ENCODE measurements at regions not wholly inside any gene's neighbourhood (a gene's known extent, or its start where the extent isn't known, plus 50 kb on each side); places are given as distances from the start of the nearest gene placed in this dataset.

DNA sequence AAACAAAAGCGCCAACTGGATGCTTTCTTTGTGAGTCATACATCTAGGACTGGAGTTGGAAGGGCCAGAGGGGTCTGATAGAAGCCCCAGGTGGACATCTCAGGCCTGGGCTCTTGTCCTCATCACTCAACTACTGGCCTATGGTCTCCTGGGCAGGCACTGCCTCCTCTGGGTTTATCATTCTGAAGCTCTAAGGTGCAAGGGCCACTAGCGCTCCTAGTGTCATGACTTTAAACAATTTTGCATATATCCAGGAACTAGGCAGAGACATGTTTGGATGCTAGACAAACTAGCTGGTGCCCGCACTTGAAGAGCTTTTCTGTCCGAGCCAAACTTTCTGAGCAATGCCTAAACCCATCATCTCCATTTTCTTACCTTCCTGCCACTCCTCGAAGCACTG is 72.3 kb downstream of the CD164 start:
- Histone ChIP-seq H2AFZ (ENCODE audit: low read length) (no peak overlapping the region), H4K91ac (ENCODE audit: low read depth, low read length, poor library complexity) (no peak overlapping the region), H2BK12ac (ENCODE audit: low read length) (no peak overlapping the region), H3K27me3 (ENCODE audit: control insufficient read depth in 3 of 3, insufficient read depth in 3 of 3, low read depth in 1 of 3, low read length in 3 of 3) (peaks cover 0 to 2% (median 0%) of the 10 kb centered on the region in 3 experiments), H3K4me3 (ENCODE audit: low read length in 2 of 2) (no peak overlapping the region), H2AK5ac (ENCODE audit: low read depth, low read length) (no peak overlapping the region), H3K36me3 (replicated peaks in 1 of 2; ENCODE audit: control insufficient read depth in 2 of 2, insufficient read depth in 2 of 2, low read length in 2 of 2) (no peaks in the 10 kb centered on the region), H3K4me1 (ENCODE audit: control insufficient read depth in 2 of 2, insufficient read depth in 1 of 2, low read depth in 1 of 2, low read length in 2 of 2) (no peaks in the 10 kb centered on the region), H3K4me2 (ENCODE audit: insufficient read depth, low read length, poor library complexity, severe bottlenecking) (no peak overlapping the region), H3K14ac (ENCODE audit: low read length) (no peak overlapping the region), H3K9me3 (replicated peaks in 1 of 2; ENCODE audit: control insufficient read depth in 2 of 2, insufficient read depth in 1 of 2, low read depth in 1 of 2, low read length in 2 of 2) (no peaks in the 10 kb centered on the region), H3K9ac (ENCODE audit: low read depth, low read length, poor library complexity) (no peak overlapping the region), H2BK5ac (ENCODE audit: low read length) (no peak overlapping the region), H3K4ac (ENCODE audit: low read length) (no peak overlapping the region), H2BK15ac (ENCODE audit: low read length) (no peak overlapping the region), H2BK120ac (ENCODE audit: low read depth, low read length) (no peak overlapping the region), H3K23ac (ENCODE audit: low read depth, low read length, poor library complexity) (no peak overlapping the region), H3K27ac (replicated peaks; ENCODE audit: low read length) (no peak overlapping the region), H4K8ac (ENCODE audit: low read depth, low read length) (no peak overlapping the region), H3K79me1 (ENCODE audit: low read depth, low read length) (no peaks in the 10 kb centered on the region), H3K18ac (ENCODE audit: low read length) (no peak overlapping the region)
- no peak for DNase-seq (ENCODE audit: low spot score)
- WGBS, 2 donors (ENCODE audit: extremely low coverage in 2 of 2, insufficient read length in 2 of 2, insufficient replicate concordance in 1 of 2), result no CpG with 5 or more reads among the region's 5 CpGs

DNA sequence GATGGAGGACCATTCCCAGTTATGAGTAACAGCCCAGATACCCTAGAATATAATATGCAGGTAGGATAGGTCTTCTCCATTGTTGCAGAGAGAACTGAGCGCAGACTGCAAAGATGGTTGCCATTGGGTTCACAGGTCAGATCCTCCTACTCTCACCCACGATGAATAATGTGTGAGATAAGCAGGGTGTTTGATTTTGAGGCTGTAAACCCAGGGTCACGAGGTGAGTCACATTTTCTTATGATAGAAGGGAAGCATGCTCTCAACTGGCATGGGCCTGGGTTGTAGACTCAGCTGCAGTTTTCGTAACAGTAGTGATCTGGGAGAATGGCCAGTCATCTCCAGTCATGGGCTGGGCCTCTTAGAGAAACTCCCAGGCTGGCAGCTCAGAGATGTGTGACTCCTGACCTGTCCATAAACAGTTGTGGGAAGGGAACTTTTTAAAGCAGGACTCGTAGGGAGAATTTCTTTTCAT is 74.2 kb downstream of the CD164 start:
- H3K79me1 ChIP-seq (ENCODE audit: low read depth, low read length), result no peaks in the 10 kb centered on the region
- H3K4ac ChIP-seq (ENCODE audit: low read length), result no peak overlapping the region
- no peak overlapping the region for H2BK5ac ChIP-seq (ENCODE audit: low read length)
- H4K91ac ChIP-seq (ENCODE audit: low read depth, low read length, poor library complexity), result no peak overlapping the region
- no peak overlapping the region for H3K23ac ChIP-seq (ENCODE audit: low read depth, low read length, poor library complexity)
- no peak overlapping the region for H3K9ac ChIP-seq (ENCODE audit: low read depth, low read length, poor library complexity)
- H3K27ac ChIP-seq (replicated peaks; ENCODE audit: low read length), result no peak overlapping the region
- WGBS, 2 donors (ENCODE audit: extremely low coverage in 2 of 2, insufficient read length in 2 of 2, insufficient replicate concordance in 1 of 2), result no CpG with 5 or more reads among the region's 5 CpGs
- H3K9me3 ChIP-seq (replicated peaks in 1 of 2; ENCODE audit: control insufficient read depth in 2 of 2, insufficient read depth in 1 of 2, low read depth in 1 of 2, low read length in 2 of 2), result no peaks in the 10 kb centered on the region
- DNase-seq (ENCODE audit: low spot score), result no peak
- H3K18ac ChIP-seq (ENCODE audit: low read length), result no peak overlapping the region
- H2BK120ac ChIP-seq (ENCODE audit: low read depth, low read length), result no peak overlapping the region
- no peak overlapping the region for H2BK12ac ChIP-seq (ENCODE audit: low read length)
- H2AFZ ChIP-seq (ENCODE audit: low read length), result peak overlapping the region; percentile 51
- no peak overlapping the region for H2BK15ac ChIP-seq (ENCODE audit: low read length)
- no peaks in the 10 kb centered on the region for H3K4me1 ChIP-seq (ENCODE audit: control insufficient read depth in 2 of 2, insufficient read depth in 1 of 2, low read depth in 1 of 2, low read length in 2 of 2)
- no peak overlapping the region for H4K8ac ChIP-seq (ENCODE audit: low read depth, low read length)
- H2AK5ac ChIP-seq (ENCODE audit: low read depth, low read length), result no peak overlapping the region
- H3K4me2 ChIP-seq (ENCODE audit: insufficient read depth, low read length, poor library complexity, severe bottlenecking), result no peak overlapping the region
- H3K14ac ChIP-seq (ENCODE audit: low read length), result no peak overlapping the region
- no peaks in the 10 kb centered on the region for H3K36me3 ChIP-seq (replicated peaks in 1 of 2; ENCODE audit: control insufficient read depth in 2 of 2, insufficient read depth in 2 of 2, low read length in 2 of 2)
- H3K4me3 ChIP-seq (ENCODE audit: low read length in 2 of 2), result no peak overlapping the region
- peaks cover 0 to 2% (median 0%) of the 10 kb centered on the region in 3 experiments for H3K27me3 ChIP-seq (ENCODE audit: control insufficient read depth in 3 of 3, insufficient read depth in 3 of 3, low read depth in 1 of 3, low read length in 3 of 3)

DNA sequence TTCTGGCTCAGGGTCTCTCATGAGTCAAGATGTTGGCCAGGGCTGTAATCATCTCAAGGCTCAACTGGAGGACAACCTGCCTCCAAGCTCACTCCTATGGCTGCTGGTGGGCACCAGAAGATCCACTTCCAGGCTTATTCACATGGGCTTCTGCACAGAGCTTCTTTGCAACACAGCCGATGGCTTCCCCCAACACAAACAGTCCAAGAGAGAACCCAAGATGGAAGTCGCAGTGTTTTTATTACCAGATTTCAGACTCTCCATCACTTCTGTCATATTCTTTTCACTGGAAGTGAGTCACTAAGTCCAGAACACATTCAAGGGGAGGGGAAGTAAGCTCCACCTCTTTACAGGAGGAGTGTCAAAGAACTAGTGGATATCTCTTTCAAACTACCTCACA is 75.5 kb downstream of the CD164 start:
- H3K4me2 ChIP-seq (ENCODE audit: insufficient read depth, low read length, poor library complexity, severe bottlenecking), result no peak overlapping the region
- no peak overlapping the region for H3K14ac ChIP-seq (ENCODE audit: low read length)
- H3K79me1 ChIP-seq (ENCODE audit: low read depth, low read length), result no peaks in the 10 kb centered on the region
- no peak overlapping the region for H2BK12ac ChIP-seq (ENCODE audit: low read length)
- H2BK120ac ChIP-seq (ENCODE audit: low read depth, low read length), result no peak overlapping the region
- H2AFZ ChIP-seq (ENCODE audit: low read length), result no peak overlapping the region
- no peak overlapping the region for H3K4me3 ChIP-seq (ENCODE audit: low read length in 2 of 2)
- peaks cover 0 to 2% of the 10 kb centered on the region in 2 donors for H3K4me1 ChIP-seq (ENCODE audit: control insufficient read depth in 2 of 2, insufficient read depth in 1 of 2, low read depth in 1 of 2, low read length in 2 of 2)
- H4K91ac ChIP-seq (ENCODE audit: low read depth, low read length, poor library complexity), result no peak overlapping the region
- H3K27me3 ChIP-seq (ENCODE audit: control insufficient read depth in 3 of 3, insufficient read depth in 3 of 3, low read depth in 1 of 3, low read length in 3 of 3), result peaks cover 0 to 2% (median 0%) of the 10 kb centered on the region in 3 experiments
- no peak overlapping the region for H3K4ac ChIP-seq (ENCODE audit: low read length)
- no peak overlapping the region for H4K8ac ChIP-seq (ENCODE audit: low read depth, low read length)
- H3K9me3 ChIP-seq (replicated peaks in 1 of 2; ENCODE audit: control insufficient read depth in 2 of 2, insufficient read depth in 1 of 2, low read depth in 1 of 2, low read length in 2 of 2), result no peaks in the 10 kb centered on the region
- no peak for DNase-seq (ENCODE audit: low spot score)
- H2BK5ac ChIP-seq (ENCODE audit: low read length), result no peak overlapping the region
- H3K27ac ChIP-seq (replicated peaks; ENCODE audit: low read length), result no peak overlapping the region
- no peak overlapping the region for H3K9ac ChIP-seq (ENCODE audit: low read depth, low read length, poor library complexity)
- no peak overlapping the region for H3K18ac ChIP-seq (ENCODE audit: low read length)
- no peak overlapping the region for H2BK15ac ChIP-seq (ENCODE audit: low read length)
- no peak overlapping the region for H3K23ac ChIP-seq (ENCODE audit: low read depth, low read length, poor library complexity)
- WGBS, 2 donors (ENCODE audit: extremely low coverage in 2 of 2, insufficient read length in 2 of 2, insufficient replicate concordance in 1 of 2), result no CpG with 5 or more reads among the region's 2 CpGs
- H3K36me3 ChIP-seq (replicated peaks in 1 of 2; ENCODE audit: control insufficient read depth in 2 of 2, insufficient read depth in 2 of 2, low read length in 2 of 2), result no peaks in the 10 kb centered on the region
- H2AK5ac ChIP-seq (ENCODE audit: low read depth, low read length), result no peak overlapping the region

DNA sequence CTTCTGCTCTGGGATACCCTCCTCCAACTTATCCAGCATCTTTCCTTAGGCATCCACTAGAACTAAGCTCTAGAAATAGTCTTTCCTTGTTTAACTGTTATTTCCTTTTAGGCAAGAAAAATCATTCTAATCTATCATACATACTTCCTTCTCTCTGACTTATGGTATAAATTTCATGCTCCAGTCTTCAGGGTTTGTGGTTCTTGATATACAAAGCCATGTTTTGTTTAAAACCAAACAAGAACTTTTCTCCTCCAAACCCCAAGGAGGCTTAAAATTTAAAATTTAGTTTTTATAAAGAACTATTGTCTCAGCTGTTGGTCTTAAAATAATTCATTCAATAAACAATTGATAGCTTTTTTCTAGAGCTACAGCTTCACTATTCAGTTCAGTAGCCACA is 77.2 kb downstream of the CD164 start:
- Histone ChIP-seq H2BK5ac (ENCODE audit: low read length) (no peak overlapping the region), H3K4me3 (ENCODE audit: low read length in 2 of 2) (no peak overlapping the region), H3K14ac (ENCODE audit: low read length) (no peak overlapping the region), H3K4me1 (ENCODE audit: control insufficient read depth in 2 of 2, insufficient read depth in 1 of 2, low read depth in 1 of 2, low read length in 2 of 2) (peaks cover 0 to 4% of the 10 kb centered on the region in 2 donors), H3K27me3 (ENCODE audit: control insufficient read depth in 3 of 3, insufficient read depth in 3 of 3, low read depth in 1 of 3, low read length in 3 of 3) (peaks cover 0 to 2% (median 0%) of the 10 kb centered on the region in 3 experiments), H3K4me2 (ENCODE audit: insufficient read depth, low read length, poor library complexity, severe bottlenecking) (no peak overlapping the region), H2BK12ac (ENCODE audit: low read length) (no peak overlapping the region), H2AK5ac (ENCODE audit: low read depth, low read length) (no peak overlapping the region), H3K23ac (ENCODE audit: low read depth, low read length, poor library complexity) (no peak overlapping the region), H2BK120ac (ENCODE audit: low read depth, low read length) (no peak overlapping the region), H4K91ac (ENCODE audit: low read depth, low read length, poor library complexity) (no peak overlapping the region), H3K4ac (ENCODE audit: low read length) (no peak overlapping the region), H3K18ac (ENCODE audit: low read length) (no peak overlapping the region), H2BK15ac (ENCODE audit: low read length) (no peak overlapping the region), H3K9me3 (replicated peaks in 1 of 2; ENCODE audit: control insufficient read depth in 2 of 2, insufficient read depth in 1 of 2, low read depth in 1 of 2, low read length in 2 of 2) (no peaks in the 10 kb centered on the region), H2AFZ (ENCODE audit: low read length) (no peak overlapping the region), H4K8ac (ENCODE audit: low read depth, low read length) (no peak overlapping the region), H3K79me1 (ENCODE audit: low read depth, low read length) (no peaks in the 10 kb centered on the region), H3K9ac (ENCODE audit: low read depth, low read length, poor library complexity) (no peak overlapping the region), H3K27ac (replicated peaks; ENCODE audit: low read length) (no peak overlapping the region), H3K36me3 (replicated peaks in 1 of 2; ENCODE audit: control insufficient read depth in 2 of 2, insufficient read depth in 2 of 2, low read length in 2 of 2) (no peaks in the 10 kb centered on the region)
- DNase-seq (ENCODE audit: low spot score), result no peak

Data from neuronal stem cell (in vitro differentiated cells).